ENCODE measurements at regions not wholly inside any gene's neighbourhood (a gene's known extent, or its start where the extent isn't known, plus 50 kb on each side); places are given as distances from the start of the nearest gene placed in this dataset.

DNA sequence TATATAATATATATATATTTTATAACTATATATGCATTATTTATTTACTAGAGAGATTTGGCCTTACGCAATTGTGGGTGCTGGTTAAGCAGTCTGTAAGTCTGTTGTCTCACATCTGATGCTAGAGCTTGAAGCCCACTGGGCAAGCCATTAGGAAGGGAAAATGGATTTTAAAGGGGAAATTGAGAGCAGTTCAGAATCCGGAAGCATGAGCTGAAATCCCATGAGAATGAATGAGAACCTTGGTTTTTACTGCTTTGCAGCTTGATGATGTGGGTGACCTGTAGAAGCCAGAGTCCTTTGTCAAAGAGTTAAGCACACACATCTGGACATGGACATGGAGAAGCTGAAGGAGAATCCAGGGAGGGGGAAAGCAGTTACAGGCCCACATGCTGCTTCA lies 220.8 kb upstream of the DAB1 start:
- TF ChIP-seq SREBF2 (IDR thresholded peaks at IDR 0.05; ENCODE audit: low read length), result no peak
- TF ChIP-seq EZH2 (IDR thresholded peaks at IDR 0.05; ENCODE audit: borderline replicate concordance, control insufficient read depth, low read depth, low read length), result no peak
- TF ChIP-seq, protein P1, sequence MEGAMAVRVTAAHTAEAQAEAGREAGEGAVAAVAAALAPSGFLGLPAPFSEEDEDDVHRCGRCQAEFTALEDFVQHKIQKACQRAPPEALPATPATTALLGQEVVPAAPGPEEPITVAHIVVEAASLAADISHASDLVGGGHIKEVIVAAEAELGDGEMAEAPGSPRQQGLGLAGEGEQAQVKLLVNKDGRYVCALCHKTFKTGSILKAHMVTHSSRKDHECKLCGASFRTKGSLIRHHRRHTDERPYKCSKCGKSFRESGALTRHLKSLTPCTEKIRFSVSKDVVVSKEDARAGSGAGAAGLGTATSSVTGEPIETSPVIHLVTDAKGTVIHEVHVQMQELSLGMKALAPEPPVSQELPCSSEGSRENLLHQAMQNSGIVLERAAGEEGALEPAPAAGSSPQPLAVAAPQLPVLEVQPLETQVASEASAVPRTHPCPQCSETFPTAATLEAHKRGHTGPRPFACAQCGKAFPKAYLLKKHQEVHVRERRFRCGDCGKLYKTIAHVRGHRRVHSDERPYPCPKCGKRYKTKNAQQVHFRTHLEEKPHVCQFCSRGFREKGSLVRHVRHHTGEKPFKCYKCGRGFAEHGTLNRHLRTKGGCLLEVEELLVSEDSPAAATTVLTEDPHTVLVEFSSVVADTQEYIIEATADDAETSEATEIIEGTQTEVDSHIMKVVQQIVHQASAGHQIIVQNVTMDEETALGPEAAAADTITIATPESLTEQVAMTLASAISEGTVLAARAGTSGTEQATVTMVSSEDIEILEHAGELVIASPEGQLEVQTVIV (IDR thresholded peaks at IDR 0.05; ENCODE audit: borderline replicate concordance, partially characterized antibody), result no peak
- no peak for TF ChIP-seq JUND (IDR thresholded peaks at IDR 0.05; ENCODE audit: low read depth, low read length)
- no peak for TF ChIP-seq CTCF (IDR thresholded peaks at IDR 0.05 in 2 of 3, conservative IDR thresholded peaks at IDR 0.05 in 1 of 3; ENCODE audit: control insufficient read depth in 2 of 3, extremely low read depth in 1 of 3, insufficient read depth in 1 of 3, low read depth in 3 of 3, low read length in 3 of 3)
- TF ChIP-seq ASH2L (IDR thresholded peaks at IDR 0.05; ENCODE audit: borderline replicate concordance, low read depth), result no peak
- no peak for TF ChIP-seq HDAC2 (IDR thresholded peaks at IDR 0.05)
- no peak for TF ChIP-seq POLR2A (IDR thresholded peaks at IDR 0.05; ENCODE audit: low read depth, low read length)
- no peak for TF ChIP-seq SIX5 (IDR thresholded peaks at IDR 0.05; ENCODE audit: low read depth, low read length, severe bottlenecking)
- TF ChIP-seq FOS (IDR thresholded peaks at IDR 0.05; ENCODE audit: borderline replicate concordance, extremely low read depth, insufficient read length), result no peak
- TF ChIP-seq, protein P2, sequence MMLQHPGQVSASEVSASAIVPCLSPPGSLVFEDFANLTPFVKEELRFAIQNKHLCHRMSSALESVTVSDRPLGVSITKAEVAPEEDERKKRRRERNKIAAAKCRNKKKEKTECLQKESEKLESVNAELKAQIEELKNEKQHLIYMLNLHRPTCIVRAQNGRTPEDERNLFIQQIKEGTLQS (IDR thresholded peaks at IDR 0.05; ENCODE audit: borderline replicate concordance, extremely low read depth, low read depth, low read length), result no peak
- TF ChIP-seq PAX8 (IDR thresholded peaks at IDR 0.05), result no peak
- no peak for TF ChIP-seq SPI1 (IDR thresholded peaks at IDR 0.05; ENCODE audit: borderline replicate concordance, insufficient read depth, low read depth, low read length)
- no peak for TF ChIP-seq FOXM1 (IDR thresholded peaks at IDR 0.05; ENCODE audit: low read depth, low read length)

Measured in GM12878 (cell line).